ENCODE measurements at regions not wholly inside any gene's neighbourhood (a gene's known extent, or its start where the extent isn't known, plus 50 kb on each side); places are given as distances from the start of the nearest gene placed in this dataset.

- no peak for ATAC-seq
- no peak overlapping the region for H3K27ac Mint-ChIP-seq
- H3K9me3 Mint-ChIP-seq (ENCODE audit: low read depth): no peaks in the 10 kb centered on the region
- H3K4me3 Mint-ChIP-seq: no peak overlapping the region
- no peaks in the 10 kb centered on the region for H3K4me1 Mint-ChIP-seq
- H3K27me3 Mint-ChIP-seq: no peaks in the 10 kb centered on the region
- CTCF ChIA-PET: no interaction called here
- DNase-seq: no peak
- no peaks in the 10 kb centered on the region for H3K36me3 Mint-ChIP-seq
Observed at GRCh38 chr1:68352202-68352601, 97.6 kb downstream of the RPE65 start.

- ATAC-seq (no peak), DNase-seq (no peak)
- H3K36me3 Mint-ChIP-seq: no peaks in the 10 kb centered on the region
- no peak overlapping the region for H3K27ac Mint-ChIP-seq
- no peak overlapping the region for H3K4me3 Mint-ChIP-seq
- CTCF ChIA-PET: interaction anchor here (1.9 kb wide), 1 partner anchor 230 kb away, joined by 7 read pairs; no protein-coding TSS in a partner anchor
- no peaks in the 10 kb centered on the region for H3K27me3 Mint-ChIP-seq
- no peaks in the 10 kb centered on the region for H3K4me1 Mint-ChIP-seq
- no peaks in the 10 kb centered on the region for H3K9me3 Mint-ChIP-seq (ENCODE audit: low read depth)
Observed at GRCh38 chr1:68347415-68347814, 102.3 kb downstream of the RPE65 start.

GRCh38 chr1:68346188-68346808 lies 103.5 kb downstream of the RPE65 start:
- H3K4me1 Mint-ChIP-seq: no peaks in the 10 kb centered on the region
- CTCF ChIA-PET: interaction anchor here (0.7 to 2.3 kb wide), 4 partner anchors 12 to 741 kb away, joined by 3 to 12 read pairs (median 5); no protein-coding TSS in a partner anchor
- H3K9me3 Mint-ChIP-seq (ENCODE audit: low read depth): no peaks in the 10 kb centered on the region
- DNase-seq (no peak), ATAC-seq (no peak)
- no peaks in the 10 kb centered on the region for H3K36me3 Mint-ChIP-seq
- H3K27ac Mint-ChIP-seq: no peak overlapping the region
- no peaks in the 10 kb centered on the region for H3K27me3 Mint-ChIP-seq
- H3K4me3 Mint-ChIP-seq: no peak overlapping the region

GRCh38 chr1:68344208-68344607 lies 105.5 kb downstream of the RPE65 start:
- CTCF ChIA-PET: interaction anchor here (1.1 kb wide), 1 partner anchor 227 kb away, joined by 4 read pairs; no protein-coding TSS in a partner anchor
- Mint-ChIP-seq H3K36me3 (no peaks in the 10 kb centered on the region), H3K4me1 (no peaks in the 10 kb centered on the region), H3K9me3 (ENCODE audit: low read depth) (no peaks in the 10 kb centered on the region), H3K27ac (no peak overlapping the region), H3K27me3 (no peaks in the 10 kb centered on the region), H3K4me3 (no peak overlapping the region)
- DNase-seq: no peak
- no peak for ATAC-seq

GRCh38 chr1:68340951-68341350 lies 108.6 kb upstream of the WLS start:
- DNase-seq (no peak), ATAC-seq (no peak)
- CTCF ChIA-PET: interaction anchor here (2.0 kb wide), 1 partner anchor 221 kb away, joined by 10 read pairs; no protein-coding TSS in a partner anchor
- Mint-ChIP-seq H3K4me3 (no peak overlapping the region), H3K4me1 (no peaks in the 10 kb centered on the region), H3K9me3 (ENCODE audit: low read depth) (no peaks in the 10 kb centered on the region), H3K27ac (no peak overlapping the region), H3K36me3 (no peaks in the 10 kb centered on the region), H3K27me3 (no peaks in the 10 kb centered on the region)

- Mint-ChIP-seq H3K27me3 (no peaks in the 10 kb centered on the region), H3K36me3 (no peaks in the 10 kb centered on the region), H3K4me3 (no peak overlapping the region), H3K27ac (no peak overlapping the region), H3K4me1 (no peaks in the 10 kb centered on the region), H3K9me3 (ENCODE audit: low read depth) (no peaks in the 10 kb centered on the region)
- ATAC-seq (no peak), DNase-seq (no peak)
- CTCF ChIA-PET: no interaction called here
Observed at GRCh38 chr1:68339505-68339904, 107.2 kb upstream of the WLS start.

- Mint-ChIP-seq H3K27ac (no peak overlapping the region), H3K4me1 (no peaks in the 10 kb centered on the region), H3K27me3 (no peaks in the 10 kb centered on the region), H3K36me3 (no peaks in the 10 kb centered on the region), H3K9me3 (ENCODE audit: low read depth) (no peaks in the 10 kb centered on the region), H3K4me3 (no peak overlapping the region)
- ATAC-seq (no peak), DNase-seq (no peak)
- CTCF ChIA-PET: no interaction called here
Observed at GRCh38 chr1:68338081-68338480, 105.8 kb upstream of the WLS start.

GRCh38 chr1:68332041-68332440 lies 99.7 kb upstream of the WLS start:
- Mint-ChIP-seq H3K9me3 (ENCODE audit: low read depth) (no peaks in the 10 kb centered on the region), H3K27me3 (no peaks in the 10 kb centered on the region), H3K4me3 (no peak overlapping the region), H3K4me1 (no peaks in the 10 kb centered on the region), H3K36me3 (no peaks in the 10 kb centered on the region), H3K27ac (no peak overlapping the region)
- no peak for ATAC-seq
- CTCF ChIA-PET: no interaction called here
- DNase-seq: no peak

- no peak for ATAC-seq
- DNase-seq: no peak
- no peaks in the 10 kb centered on the region for H3K36me3 Mint-ChIP-seq
- H3K4me1 Mint-ChIP-seq: no peaks in the 10 kb centered on the region
- H3K9me3 Mint-ChIP-seq (ENCODE audit: low read depth): no peaks in the 10 kb centered on the region
- H3K4me3 Mint-ChIP-seq: no peak overlapping the region
- no peaks in the 10 kb centered on the region for H3K27me3 Mint-ChIP-seq
- H3K27ac Mint-ChIP-seq: no peak overlapping the region
- CTCF ChIA-PET: no interaction called here
Observed at GRCh38 chr1:68331117-68331865, 99.0 kb upstream of the WLS start.

GRCh38 chr1:68330391-68330790 lies 98.1 kb upstream of the WLS start:
- Mint-ChIP-seq H3K9me3 (ENCODE audit: low read depth) (no peaks in the 10 kb centered on the region), H3K4me1 (no peaks in the 10 kb centered on the region), H3K36me3 (no peaks in the 10 kb centered on the region), H3K27me3 (no peaks in the 10 kb centered on the region), H3K27ac (no peak overlapping the region), H3K4me3 (no peak overlapping the region)
- ATAC-seq (no peak), DNase-seq (no peak)
- CTCF ChIA-PET: no interaction called here

GRCh38 chr1:68329096-68329835 lies 96.9 kb upstream of the WLS start:
- DNase-seq (no peak), ATAC-seq (no peak)
- Mint-ChIP-seq H3K4me1 (no peaks in the 10 kb centered on the region), H3K4me3 (no peak overlapping the region), H3K27ac (no peak overlapping the region), H3K9me3 (ENCODE audit: low read depth) (no peaks in the 10 kb centered on the region), H3K27me3 (no peaks in the 10 kb centered on the region), H3K36me3 (no peaks in the 10 kb centered on the region)
- CTCF ChIA-PET: no interaction called here

GRCh38 chr1:68328490-68328889 lies 96.2 kb upstream of the WLS start:
- DNase-seq: no peak
- CTCF ChIA-PET: no interaction called here
- no peak overlapping the region for H3K4me3 Mint-ChIP-seq
- no peak overlapping the region for H3K27ac Mint-ChIP-seq
- no peaks in the 10 kb centered on the region for H3K4me1 Mint-ChIP-seq
- no peak for ATAC-seq
- no peaks in the 10 kb centered on the region for H3K9me3 Mint-ChIP-seq (ENCODE audit: low read depth)
- no peaks in the 10 kb centered on the region for H3K36me3 Mint-ChIP-seq
- H3K27me3 Mint-ChIP-seq: no peaks in the 10 kb centered on the region

- Mint-ChIP-seq H3K4me1 (no peaks in the 10 kb centered on the region), H3K4me3 (no peak overlapping the region), H3K9me3 (ENCODE audit: low read depth) (no peaks in the 10 kb centered on the region), H3K27ac (no peak overlapping the region), H3K36me3 (no peaks in the 10 kb centered on the region), H3K27me3 (no peaks in the 10 kb centered on the region)
- CTCF ChIA-PET: no interaction called here
- DNase-seq (no peak), ATAC-seq (no peak)
Observed at GRCh38 chr1:68327414-68327813, 95.1 kb upstream of the WLS start.

GRCh38 chr1:68326481-68326880 lies 94.2 kb upstream of the WLS start:
- Mint-ChIP-seq H3K36me3 (no peaks in the 10 kb centered on the region), H3K27ac (no peak overlapping the region), H3K9me3 (ENCODE audit: low read depth) (no peaks in the 10 kb centered on the region), H3K4me1 (no peaks in the 10 kb centered on the region), H3K4me3 (no peak overlapping the region), H3K27me3 (no peaks in the 10 kb centered on the region)
- DNase-seq (no peak), ATAC-seq (no peak)
- CTCF ChIA-PET: no interaction called here

Measured in activated CD8-positive, alpha-beta memory T cell treated with anti-CD3 and anti-CD28 coated beads, Interleukin-2, amount 10 ng/mL, durations not matched to agents 7 days and 5 days (primary cell).